Esophagus muscularis mucosa (tissue), 4 donors: ENCODE measurements at regions not wholly inside any gene's neighbourhood (a gene's known extent, or its start where the extent isn't known, plus 50 kb on each side); places are given as distances from the start of the nearest gene placed in this dataset.

ENCODE experiments used
- CTCF ChIP-seq, 3 experiments: fragments of 200-600 bp in 2 of 3; fragments of 450-650 bp in 1 of 3; sonication (generic) in 2 of 3; IDR thresholded peaks; one replicate each; pipeline ENCODE4 v1.5.1; 2017 to 2019; ENCODE audit warnings: antibody characterized with exemption in 3 of 3, mild to moderate bottlenecking in 2 of 3, moderate library complexity in 1 of 3
- EP300 ChIP-seq: sonication (generic); formaldehyde crosslinking; IDR thresholded peaks from one replicate; pipeline ENCODE4 v1.6.1; 2017; ENCODE audit warnings: antibody characterized with exemption
- POLR2A ChIP-seq: fragments of 450-650 bp; IDR thresholded peaks from one replicate; pipeline ENCODE4 v1.6.1; 2017; ENCODE audit warnings: antibody characterized with exemption, moderate library complexity, mild to moderate bottlenecking, low read depth

GRCh38 chr11:21704539-21704938 lies 488.3 kb upstream of the ANO5 start:
- TF ChIP-seq CTCF (IDR thresholded peaks at IDR 0.05) (no peak), POLR2A (no peak), EP300 (no peak)
